GM21367 (cell line): ENCODE measurements at regions not wholly inside any gene's neighbourhood (a gene's known extent, or its start where the extent isn't known, plus 50 kb on each side); places are given as distances from the start of the nearest gene placed in this dataset.
"Not testable (repeated sequence)": the region's sequence is repeated elsewhere in the genome, so short reads cannot be mapped to it uniquely, and the experiment has no call there.

Experiments
- ATAC-seq: cut with Tn5 transposase; IDR thresholded peaks from one replicate; pipeline ENCODE4 v1.9.1; 2021; ENCODE audit not compliant: unreplicated experiment

DNA sequence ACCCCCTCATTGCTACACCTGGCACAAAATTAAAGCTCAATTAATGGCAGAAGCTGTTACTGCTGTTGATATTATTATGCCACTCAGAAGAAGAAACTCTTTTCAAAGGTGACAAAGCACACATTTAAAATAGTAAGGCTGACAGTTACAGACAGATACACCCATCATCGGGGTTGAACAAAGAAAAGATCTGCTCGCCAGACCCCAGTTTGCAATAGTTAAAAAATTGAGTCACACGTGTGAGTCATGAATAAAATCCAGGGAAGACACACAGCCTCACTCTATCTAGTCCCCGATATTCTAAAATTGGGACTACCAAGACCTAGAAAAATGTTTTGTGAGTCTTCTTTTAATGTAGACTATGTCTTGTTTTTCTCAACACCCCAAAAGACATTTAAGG lies 330.0 kb upstream of the SOX9 start:
- ATAC-seq = no peak

- no peak for ATAC-seq
Measured at GRCh38 chr17:71791311-71791710, 329.5 kb upstream of the SOX9 start.

DNA sequence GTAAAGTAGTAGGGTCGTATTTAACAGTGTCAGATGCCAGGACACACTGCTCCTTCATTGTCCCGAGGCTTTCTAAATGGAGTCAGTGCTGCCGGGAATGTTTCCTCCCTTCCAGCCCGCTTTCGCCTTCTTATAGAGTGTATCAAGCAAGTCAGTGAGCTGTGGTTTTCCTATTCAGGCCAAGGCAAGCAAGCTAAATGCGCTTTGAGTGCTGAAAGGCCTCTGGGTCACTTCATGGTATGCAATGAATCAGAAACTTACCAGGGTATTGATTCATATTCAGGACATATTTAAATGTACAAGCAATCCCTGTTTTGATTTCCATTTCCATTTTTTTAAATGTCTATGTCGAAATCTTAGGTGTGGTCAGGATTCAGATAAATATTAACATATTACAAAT lies 327.9 kb upstream of the SOX9 start:
- no peak for ATAC-seq

DNA sequence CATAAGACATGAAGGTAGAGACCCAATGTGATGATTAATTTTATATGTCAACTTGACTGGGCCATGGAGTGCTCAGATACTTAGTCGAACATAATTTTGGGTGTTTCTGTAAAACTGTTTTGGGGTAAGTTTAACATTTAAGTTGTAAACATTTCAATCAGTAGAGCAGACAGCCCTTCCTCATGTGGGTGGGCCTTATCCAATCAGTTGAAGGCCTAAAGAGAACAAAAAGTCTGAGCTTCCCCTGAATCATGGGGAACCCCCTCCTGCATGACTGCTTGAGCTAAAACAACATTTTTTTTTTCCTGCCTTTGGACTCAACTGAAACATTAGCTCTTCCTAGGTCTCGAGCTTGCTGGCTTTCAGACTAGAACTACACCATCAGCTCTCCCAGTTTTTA lies 327.3 kb upstream of the SOX9 start:
- ATAC-seq = no peak

GRCh38 chr17:71798701-71799100 lies 322.1 kb upstream of the SOX9 start:
- no peak for ATAC-seq

- no peak for ATAC-seq
Measured at GRCh38 chr17:71799657-71800056, 321.2 kb upstream of the SOX9 start.

DNA sequence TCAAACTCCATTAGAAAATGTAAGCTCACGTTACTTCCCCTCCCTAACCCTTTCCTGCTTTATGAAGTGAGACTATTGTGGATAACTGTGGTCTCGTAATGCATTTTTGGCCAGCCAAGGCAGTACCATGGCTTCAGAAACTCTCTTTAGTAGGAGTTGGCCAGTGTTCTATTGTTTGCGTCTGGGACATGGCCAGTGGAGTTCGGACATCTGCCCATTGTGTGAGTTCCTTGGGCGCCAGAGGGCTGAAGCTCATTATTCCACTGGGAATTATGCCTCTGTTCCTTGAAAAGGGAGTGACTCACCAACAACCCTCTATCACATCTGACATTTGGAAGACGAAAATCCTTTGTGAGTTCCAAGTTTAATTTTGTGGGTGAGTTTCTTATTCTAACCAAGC lies 319.5 kb upstream of the SOX9 start:
- ATAC-seq = no peak

GRCh38 chr17:71802663-71803062 lies 318.2 kb upstream of the SOX9 start:
- no peak for ATAC-seq

DNA sequence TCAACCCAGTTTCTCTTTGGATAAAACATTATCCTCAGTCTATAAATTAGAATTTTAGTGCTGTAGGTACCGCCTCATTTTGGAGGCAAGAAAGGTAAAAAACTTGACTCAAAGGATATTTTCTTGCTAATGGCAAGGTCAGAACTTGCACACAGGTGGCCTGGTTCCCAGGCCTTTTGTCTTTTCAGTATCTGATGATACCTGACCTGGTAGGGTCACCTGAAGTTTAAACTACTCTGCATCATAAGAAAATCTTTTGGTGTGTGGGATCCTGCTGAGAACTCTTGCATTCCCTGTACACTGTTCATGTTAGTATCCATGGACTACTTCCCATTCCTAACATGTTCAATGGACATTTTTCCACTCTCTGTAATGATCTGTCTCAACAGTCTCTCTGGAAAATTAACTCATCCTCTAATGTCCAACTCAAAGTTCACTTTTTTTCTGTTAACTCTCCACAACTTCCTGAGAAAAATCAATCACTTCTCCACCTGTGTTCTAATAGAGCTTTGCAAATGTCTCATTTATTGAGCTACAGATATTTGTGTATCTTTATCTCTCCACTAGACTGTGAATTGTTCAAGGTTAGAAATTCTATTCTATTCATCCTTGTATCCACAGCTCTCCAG lies 317.1 kb upstream of the SOX9 start:
- ATAC-seq = no peak

DNA sequence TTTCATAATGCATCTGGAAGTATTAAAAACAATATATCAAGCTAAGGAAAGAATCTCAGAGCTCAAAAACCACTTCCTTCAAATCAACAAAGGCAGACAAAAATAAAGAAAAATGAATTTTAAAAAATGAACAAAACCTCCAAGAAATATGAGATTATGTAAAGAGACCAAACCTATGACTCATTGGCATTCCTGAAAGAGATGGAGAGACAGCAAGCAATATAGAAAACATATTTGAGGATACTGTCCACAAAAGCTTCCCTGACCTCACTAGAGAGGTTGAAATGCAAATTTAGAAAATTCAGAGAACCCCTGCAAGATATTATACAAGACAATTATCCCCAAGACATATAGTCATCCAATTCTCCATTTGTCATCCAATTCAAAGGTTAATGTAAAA lies 311.3 kb upstream of the SOX9 start:
- no peak for ATAC-seq

DNA sequence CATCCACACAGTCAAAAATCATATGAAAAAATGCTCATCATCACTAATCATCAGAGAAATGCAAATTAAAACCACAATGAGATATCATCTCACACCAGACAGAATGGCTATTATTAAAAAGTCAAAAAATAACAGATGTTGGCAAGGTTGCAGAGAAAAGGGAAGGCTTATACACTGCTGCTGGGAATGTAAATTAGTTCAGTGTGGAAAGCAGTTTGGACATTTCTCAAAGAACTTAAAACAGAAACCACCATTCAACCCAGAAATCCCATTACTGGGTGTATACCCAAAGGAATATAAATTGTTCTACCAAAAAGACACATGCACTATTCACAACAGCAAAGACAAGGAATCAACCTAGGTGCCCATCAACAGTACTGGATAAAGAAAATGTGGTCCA lies 307.0 kb upstream of the SOX9 start:
- not testable (repeated sequence) for ATAC-seq

GRCh38 chr17:71821511-71821910 lies 299.3 kb upstream of the SOX9 start:
- no peak for ATAC-seq

- no peak for ATAC-seq
Measured at GRCh38 chr17:71824671-71825070, 296.1 kb upstream of the SOX9 start.

DNA sequence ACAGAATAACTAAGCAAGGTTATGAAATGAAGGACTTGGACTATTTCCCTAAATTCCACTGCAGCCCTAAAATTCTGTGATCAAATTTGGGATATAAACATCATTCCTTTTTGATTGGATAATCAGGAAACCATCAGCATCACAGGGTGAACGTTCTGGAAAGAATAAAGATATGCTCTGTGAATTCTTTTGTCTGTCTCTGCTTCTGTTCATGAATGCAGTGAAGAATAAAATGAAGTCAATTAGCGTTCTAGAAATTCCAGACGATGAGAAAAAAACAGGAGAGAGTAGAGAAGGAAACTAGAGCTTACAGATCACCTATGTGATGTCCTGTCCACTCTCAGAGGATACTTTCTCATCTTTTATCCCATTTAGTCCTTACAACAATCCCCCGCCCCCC lies 295.1 kb upstream of the SOX9 start:
- ATAC-seq = no peak

- no peak for ATAC-seq
Measured at GRCh38 chr17:71828182-71828596, 292.6 kb upstream of the SOX9 start.

DNA sequence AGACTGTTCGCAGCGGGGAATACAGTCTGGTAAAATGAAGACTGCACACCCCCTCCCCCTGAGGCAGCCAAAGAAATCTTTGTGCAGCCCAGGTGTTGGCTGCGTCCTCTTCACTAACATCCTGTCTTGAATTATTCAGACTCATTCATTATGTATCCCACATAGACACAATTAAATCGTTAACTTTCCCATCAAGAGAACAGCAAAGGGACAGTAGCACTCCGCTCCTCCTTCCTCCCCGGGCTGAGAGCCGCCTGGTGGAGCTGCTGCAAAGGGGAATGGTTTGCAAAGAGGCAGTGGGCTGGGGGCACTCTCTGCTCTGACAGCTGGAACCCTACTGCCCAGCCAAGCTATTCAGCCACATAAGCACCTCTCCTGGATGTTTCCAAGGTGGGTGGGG lies 290.0 kb upstream of the SOX9 start:
- ATAC-seq = no peak

- no peak for ATAC-seq
Measured at GRCh38 chr17:71842986-71843385, 277.8 kb upstream of the SOX9 start.

DNA sequence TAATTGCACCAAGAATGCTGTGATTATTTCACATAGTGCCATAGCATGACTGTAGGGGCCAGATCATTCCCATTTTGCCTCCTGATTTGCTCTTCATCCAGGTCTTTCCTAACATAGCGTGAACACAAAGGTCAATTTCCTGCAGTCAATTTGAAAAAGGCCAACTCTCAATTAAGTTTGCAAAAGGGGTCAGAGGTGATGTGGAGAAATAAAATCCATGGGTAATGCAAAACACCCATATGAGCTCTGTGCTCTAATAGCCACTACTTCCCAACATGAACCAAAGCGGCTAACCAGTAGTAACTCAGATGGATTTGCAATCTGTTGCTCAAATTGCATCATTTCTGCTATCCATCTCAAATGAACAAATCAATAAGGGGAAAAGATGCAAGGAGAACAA lies 275.5 kb upstream of the SOX9 start:
- no peak for ATAC-seq

DNA sequence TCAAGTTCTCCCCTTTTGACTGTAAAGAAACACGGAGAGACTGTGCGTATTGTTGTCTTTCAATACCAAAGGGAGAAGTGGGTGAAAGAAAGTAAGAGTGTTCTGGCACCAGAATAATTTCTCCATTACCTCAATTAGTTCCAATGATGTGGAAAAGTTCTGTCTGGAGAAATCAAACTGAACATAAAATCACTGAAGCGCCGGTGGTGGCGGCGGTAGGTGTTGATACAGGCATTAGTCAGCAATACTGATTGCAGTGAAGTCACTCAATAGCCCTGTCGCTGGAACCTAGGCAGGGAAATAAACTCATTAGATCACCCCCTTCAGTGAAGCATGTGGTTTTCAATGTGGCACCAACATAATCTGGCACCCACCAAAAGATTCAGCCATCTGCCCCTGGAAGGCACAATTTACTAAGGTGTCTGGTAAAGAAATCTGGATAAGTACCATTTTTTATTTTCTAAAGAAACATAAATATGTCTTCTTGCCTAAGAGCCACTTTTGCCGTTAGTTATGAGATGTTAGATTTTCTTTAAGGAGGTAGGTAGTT lies 274.2 kb upstream of the SOX9 start:
- ATAC-seq = no peak

DNA sequence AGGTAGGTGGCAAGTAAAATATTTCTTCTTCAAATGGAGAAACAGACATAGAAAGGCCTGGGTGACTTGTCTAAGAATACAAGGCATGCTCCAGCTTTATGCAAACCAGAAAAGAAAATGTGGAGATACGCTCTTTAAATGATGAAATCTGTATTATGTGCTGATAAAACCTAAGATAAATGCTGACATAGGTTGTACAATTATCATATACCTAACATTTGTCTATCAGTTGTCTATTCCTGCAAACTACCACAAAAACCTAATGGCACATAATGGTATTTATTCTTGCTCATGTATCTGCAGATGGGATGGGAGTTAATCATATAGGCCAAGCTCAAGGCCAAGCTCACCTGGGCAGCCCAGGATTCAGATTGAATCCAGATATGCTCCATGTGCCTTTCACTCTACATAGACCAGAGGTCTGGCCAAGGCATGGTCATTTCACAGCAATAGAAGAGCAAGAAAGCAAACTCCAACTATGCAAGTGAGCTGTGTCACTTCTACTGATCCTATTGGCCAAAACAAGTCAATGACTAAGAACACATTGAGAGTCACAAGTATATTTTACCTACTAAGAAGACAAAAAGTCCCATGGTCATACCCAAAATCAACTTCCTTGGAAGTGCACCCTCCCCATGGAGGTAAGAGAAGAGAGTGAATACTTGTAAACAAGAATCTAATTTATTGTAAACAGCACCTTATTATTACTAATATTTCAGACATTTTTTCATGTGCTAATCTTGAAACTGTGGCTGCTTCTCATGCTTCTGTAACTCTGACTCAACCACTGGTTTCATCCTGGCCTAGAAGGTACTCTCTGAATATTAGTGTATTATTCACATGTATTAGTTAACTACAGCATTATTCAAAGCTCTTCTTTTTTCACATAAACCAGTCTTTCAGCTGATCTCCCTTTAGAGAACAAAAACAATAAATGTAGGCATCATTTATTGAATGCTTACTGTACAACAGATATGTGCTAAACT lies 270.7 kb upstream of the SOX9 start:
- ATAC-seq = no peak

DNA sequence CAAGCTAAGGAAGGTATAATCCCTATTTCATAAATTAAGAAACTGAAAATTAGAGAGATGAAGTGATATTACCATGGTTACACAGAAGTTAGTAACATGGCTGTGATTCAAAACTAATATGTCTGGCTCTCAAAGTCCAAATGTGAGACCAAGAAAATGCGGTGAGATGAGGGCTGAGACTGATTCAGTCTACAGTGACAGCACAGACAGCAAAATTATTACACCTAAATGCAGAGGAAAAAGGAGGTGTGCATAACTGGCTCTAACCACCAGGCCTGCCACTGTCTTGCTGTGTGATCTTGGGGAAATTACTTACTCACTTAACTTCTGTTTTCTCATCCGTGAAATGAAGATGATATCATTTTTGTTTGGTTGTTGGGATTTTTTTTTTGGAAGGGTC lies 270.0 kb upstream of the SOX9 start:
- no peak for ATAC-seq

- ATAC-seq = no peak
Measured at GRCh38 chr17:71855010-71855409, 265.8 kb upstream of the SOX9 start.
